Mammary epithelial cell (primary cell): ENCODE measurements at regions not wholly inside any gene's neighbourhood (a gene's known extent, or its start where the extent isn't known, plus 50 kb on each side); places are given as distances from the start of the nearest gene placed in this dataset.

Experiments
- CTCF ChIP-seq, 2 donors: IDR thresholded peaks in 1 of 2; conservative IDR thresholded peaks in 1 of 2; 2 replicates each; pipeline ENCODE4 v1.5.1; 2011 to 2012; ENCODE audit warnings: inconsistent platforms in 2 of 2, low read length in 2 of 2, mild to moderate bottlenecking in 2 of 2, control low read depth in 1 of 2, low read depth in 1 of 2; ENCODE audit not compliant: insufficient read depth in 1 of 2; ENCODE audit errors: extremely low read depth in 1 of 2
- EZH2 ChIP-seq: IDR thresholded peaks from 2 replicates; pipeline ENCODE4 v1.6.1; 2012; ENCODE audit warnings: low read length, inconsistent platforms, borderline replicate concordance

- TF ChIP-seq EZH2 (no peak), CTCF (conservative IDR thresholded peaks at IDR 0.05 in 1 of 2, IDR thresholded peaks at IDR 0.05 in 1 of 2; ENCODE audit: extremely low read depth in 1 of 2, insufficient read depth in 1 of 2, low read depth in 1 of 2, low read length in 2 of 2) (no peak)
These were observed 57.4 kb upstream of the SPRY4 start for GRCh38 chr5:142382186-142382585.
